ENCODE measurements at regions not wholly inside any gene's neighbourhood (a gene's known extent, or its start where the extent isn't known, plus 50 kb on each side); places are given as distances from the start of the nearest gene placed in this dataset.
"Not testable (repeated sequence)": the region's sequence is repeated elsewhere in the genome, so short reads cannot be mapped to it uniquely, and the experiment has no call there.

DNA sequence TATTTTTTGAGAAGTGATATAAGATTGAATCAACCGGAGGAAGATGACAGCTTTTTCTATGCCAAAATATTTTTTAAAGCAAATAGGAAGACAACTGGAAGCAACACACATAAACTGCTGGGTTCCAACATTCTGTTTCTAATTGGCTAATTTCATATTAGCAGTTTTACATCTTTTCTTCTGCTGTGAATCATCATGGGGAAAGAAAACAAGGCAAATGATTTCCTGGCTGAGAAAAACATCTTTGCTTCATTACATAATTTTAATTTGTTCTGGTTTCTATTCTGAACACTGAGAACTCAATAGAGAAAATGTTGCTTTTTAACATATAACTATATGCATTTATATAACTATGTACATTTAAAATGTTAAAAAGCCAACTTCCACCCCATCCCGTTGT is 2518.5 kb downstream of the ARAP2 start:
- H3K27me3 Mint-ChIP-seq (ENCODE audit: insufficient read depth, low read depth): no peaks in the 10 kb centered on the region
- Histone ChIP-seq H3K4me2 (no peak overlapping the region), H3K9ac (no peak overlapping the region), H3K36me3 (no peaks in the 10 kb centered on the region), H3K79me2 (ENCODE audit: low read depth) (no peaks in the 10 kb centered on the region), H3K4me3 (no peak overlapping the region), H3F3A (ENCODE audit: low read depth) (no peaks in the 10 kb centered on the region), H3K27ac (no peak overlapping the region), H4K20me1 (ENCODE audit: low read depth) (no peaks in the 10 kb centered on the region), H3K27me3 (no peaks in the 10 kb centered on the region), H3K9me3 (ENCODE audit: low read depth) (no peaks in the 10 kb centered on the region), H3K4me1 (no peaks in the 10 kb centered on the region), H2AFZ (replicated peaks) (no peak overlapping the region)
- H3K4me1 Mint-ChIP-seq: no peaks in the 10 kb centered on the region
- TF ChIP-seq EZH2 (IDR thresholded peaks at IDR 0.05): no peak
- TF ChIP-seq EZH2phosphoT487 (IDR thresholded peaks at IDR 0.05): no peak
- TF ChIP-seq, protein P1, sequence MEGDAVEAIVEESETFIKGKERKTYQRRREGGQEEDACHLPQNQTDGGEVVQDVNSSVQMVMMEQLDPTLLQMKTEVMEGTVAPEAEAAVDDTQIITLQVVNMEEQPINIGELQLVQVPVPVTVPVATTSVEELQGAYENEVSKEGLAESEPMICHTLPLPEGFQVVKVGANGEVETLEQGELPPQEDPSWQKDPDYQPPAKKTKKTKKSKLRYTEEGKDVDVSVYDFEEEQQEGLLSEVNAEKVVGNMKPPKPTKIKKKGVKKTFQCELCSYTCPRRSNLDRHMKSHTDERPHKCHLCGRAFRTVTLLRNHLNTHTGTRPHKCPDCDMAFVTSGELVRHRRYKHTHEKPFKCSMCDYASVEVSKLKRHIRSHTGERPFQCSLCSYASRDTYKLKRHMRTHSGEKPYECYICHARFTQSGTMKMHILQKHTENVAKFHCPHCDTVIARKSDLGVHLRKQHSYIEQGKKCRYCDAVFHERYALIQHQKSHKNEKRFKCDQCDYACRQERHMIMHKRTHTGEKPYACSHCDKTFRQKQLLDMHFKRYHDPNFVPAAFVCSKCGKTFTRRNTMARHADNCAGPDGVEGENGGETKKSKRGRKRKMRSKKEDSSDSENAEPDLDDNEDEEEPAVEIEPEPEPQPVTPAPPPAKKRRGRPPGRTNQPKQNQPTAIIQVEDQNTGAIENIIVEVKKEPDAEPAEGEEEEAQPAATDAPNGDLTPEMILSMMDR (IDR thresholded peaks at IDR 0.05): no peak
- H3K36me3 Mint-ChIP-seq: no peaks in the 10 kb centered on the region
- no peak for DNase-seq (ENCODE audit: low spot score)
- H3K4me3 Mint-ChIP-seq: no peak overlapping the region
- H3K27ac Mint-ChIP-seq: no peak overlapping the region
- H3K9me3 Mint-ChIP-seq: no peaks in the 10 kb centered on the region

DNA sequence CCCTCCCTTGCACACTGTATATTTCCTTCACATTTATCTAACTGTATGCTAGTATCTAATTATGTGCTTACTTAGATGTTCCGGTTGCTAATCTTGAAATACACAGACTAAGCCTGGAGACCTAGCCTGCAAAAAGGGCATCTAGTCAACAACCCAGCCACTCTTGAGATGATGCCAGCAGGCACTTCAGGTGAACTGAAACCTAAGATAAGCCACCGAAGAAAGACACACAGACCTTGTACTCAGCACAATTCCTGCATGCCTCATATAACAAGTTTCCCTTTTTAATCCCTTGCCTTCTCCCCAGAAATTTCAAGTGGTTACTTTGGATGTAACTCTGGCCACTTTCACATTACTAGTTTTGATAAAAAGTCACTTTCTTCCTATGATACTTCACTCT is 2506.6 kb downstream of the ARAP2 start:
- Histone ChIP-seq H3K27me3 (no peaks in the 10 kb centered on the region), H3F3A (ENCODE audit: low read depth) (no peaks in the 10 kb centered on the region), H3K79me2 (ENCODE audit: low read depth) (no peaks in the 10 kb centered on the region), H4K20me1 (ENCODE audit: low read depth) (no peaks in the 10 kb centered on the region), H3K9ac (no peak overlapping the region), H3K36me3 (no peaks in the 10 kb centered on the region), H2AFZ (replicated peaks) (no peak overlapping the region), H3K9me3 (ENCODE audit: low read depth) (no peaks in the 10 kb centered on the region), H3K4me1 (no peaks in the 10 kb centered on the region), H3K4me3 (no peak overlapping the region), H3K4me2 (no peak overlapping the region), H3K27ac (no peak overlapping the region)
- no peak overlapping the region for H3K27ac Mint-ChIP-seq
- no peak for DNase-seq (ENCODE audit: low spot score)
- peaks cover 2% of the 10 kb centered on the region for H3K9me3 Mint-ChIP-seq
- peaks cover 2% of the 10 kb centered on the region for H3K27me3 Mint-ChIP-seq (ENCODE audit: insufficient read depth, low read depth)
- TF ChIP-seq, protein P1 (IDR thresholded peaks at IDR 0.05): no peak
- TF ChIP-seq EZH2phosphoT487 (IDR thresholded peaks at IDR 0.05) (no peak), EZH2 (IDR thresholded peaks at IDR 0.05) (no peak)
- H3K4me1 Mint-ChIP-seq: no peaks in the 10 kb centered on the region
- H3K36me3 Mint-ChIP-seq: no peaks in the 10 kb centered on the region
- H3K4me3 Mint-ChIP-seq: no peak overlapping the region

DNA sequence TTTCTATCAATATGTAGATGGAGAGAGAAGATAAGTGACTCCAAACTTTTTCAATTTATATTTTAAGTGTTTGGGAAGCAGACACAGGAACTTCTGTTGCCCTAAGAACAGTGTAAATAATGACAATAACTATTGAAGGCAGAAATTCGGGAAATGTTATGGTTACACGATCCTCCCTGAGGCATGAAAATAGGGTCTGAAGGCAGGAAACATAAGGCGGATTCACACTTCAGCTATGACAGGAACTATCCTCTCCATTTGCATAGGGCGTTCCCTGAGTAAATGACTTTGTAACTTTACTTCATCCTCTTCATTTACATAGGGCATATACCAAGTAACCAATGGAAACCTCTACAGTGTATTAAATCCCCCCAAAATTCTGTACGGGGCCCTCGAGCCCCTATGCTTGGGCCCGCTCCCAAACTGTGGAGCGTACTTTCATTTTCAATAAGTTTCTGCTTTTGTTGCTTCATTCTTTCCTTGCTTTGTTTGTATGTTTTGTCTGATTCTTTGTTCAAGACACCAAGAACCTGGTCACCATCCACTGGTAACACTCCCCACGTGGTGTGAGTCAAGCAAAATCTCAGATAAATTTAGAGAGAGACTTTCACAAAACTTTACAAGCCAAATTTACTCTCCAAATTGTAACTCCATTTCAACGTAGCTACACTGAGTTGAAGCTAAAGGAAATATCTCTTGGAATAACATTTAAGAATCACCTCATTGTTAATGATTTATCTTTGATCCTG is 2504.3 kb downstream of the ARAP2 start:
- no peak overlapping the region for H3K9ac ChIP-seq
- no peaks in the 10 kb centered on the region for H3K9me3 ChIP-seq (ENCODE audit: low read depth)
- no peak overlapping the region for H3K4me3 ChIP-seq
- TF ChIP-seq, protein P1 (IDR thresholded peaks at IDR 0.05): no peak
- TF ChIP-seq EZH2phosphoT487 (IDR thresholded peaks at IDR 0.05): no peak
- TF ChIP-seq EZH2 (IDR thresholded peaks at IDR 0.05): no peak
- Mint-ChIP-seq H3K27ac (no peak overlapping the region), H3K27me3 (ENCODE audit: insufficient read depth, low read depth) (peaks cover 4% of the 10 kb centered on the region), H3K4me3 (no peak overlapping the region), H3K36me3 (no peaks in the 10 kb centered on the region), H3K4me1 (no peaks in the 10 kb centered on the region), H3K9me3 (peaks cover 4% of the 10 kb centered on the region)
- H3K4me2 ChIP-seq: no peak overlapping the region
- H3F3A ChIP-seq (ENCODE audit: low read depth): no peaks in the 10 kb centered on the region
- no peaks in the 10 kb centered on the region for H3K36me3 ChIP-seq
- H2AFZ ChIP-seq (replicated peaks): peak overlapping the region; percentile 23
- H3K79me2 ChIP-seq (ENCODE audit: low read depth): no peaks in the 10 kb centered on the region
- H3K27me3 ChIP-seq: no peaks in the 10 kb centered on the region
- DNase-seq (ENCODE audit: low spot score): no peak
- no peaks in the 10 kb centered on the region for H4K20me1 ChIP-seq (ENCODE audit: low read depth)
- no peak overlapping the region for H3K27ac ChIP-seq
- no peaks in the 10 kb centered on the region for H3K4me1 ChIP-seq

DNA sequence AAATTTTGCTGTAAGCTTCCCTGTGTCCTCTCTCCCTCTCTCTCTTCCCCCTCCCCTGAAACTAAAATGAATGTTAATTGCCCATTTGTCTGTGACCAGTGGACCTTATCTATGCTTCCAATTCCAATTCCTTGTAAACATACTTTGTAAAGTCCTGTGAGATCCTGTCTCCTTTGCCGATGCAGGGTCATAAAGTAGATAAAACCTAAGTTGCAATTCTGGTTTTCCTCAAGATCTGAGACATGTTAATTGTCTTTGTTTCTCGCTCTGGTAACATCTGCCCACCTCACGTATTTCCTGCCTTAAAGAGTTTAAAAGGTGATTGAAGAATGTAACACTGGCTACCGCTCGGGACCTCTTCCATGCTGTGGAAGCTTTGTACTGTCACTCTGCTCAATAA is 2503.4 kb downstream of the ARAP2 start:
- H3K36me3 ChIP-seq; H4K20me1 ChIP-seq (ENCODE audit: low read depth); H3K27ac Mint-ChIP-seq; H3K4me2 ChIP-seq; H3K27me3 Mint-ChIP-seq (ENCODE audit: insufficient read depth, low read depth); H3K4me1 Mint-ChIP-seq; H3K9me3 ChIP-seq (ENCODE audit: low read depth); DNase-seq (ENCODE audit: low spot score); H3K27me3 ChIP-seq; H3K27ac ChIP-seq; H3F3A ChIP-seq (ENCODE audit: low read depth); H3K9ac ChIP-seq; H3K4me3 ChIP-seq; H2AFZ ChIP-seq (replicated peaks); H3K9me3 Mint-ChIP-seq; H3K4me3 Mint-ChIP-seq; H3K79me2 ChIP-seq (ENCODE audit: low read depth); H3K4me1 ChIP-seq; H3K36me3 Mint-ChIP-seq: not testable (repeated sequence)

Measured in neural progenitor cell (in vitro differentiated cells).